GM19463 (cell line): ENCODE measurements at regions not wholly inside any gene's neighbourhood (a gene's known extent, or its start where the extent isn't known, plus 50 kb on each side); places are given as distances from the start of the nearest gene placed in this dataset.
"Not testable (repeated sequence)": the region's sequence is repeated elsewhere in the genome, so short reads cannot be mapped to it uniquely, and the experiment has no call there.

ENCODE experiments used
- ATAC-seq: cut with Tn5 transposase; IDR thresholded peaks from one replicate; pipeline ENCODE4 v1.9.1; 2021; ENCODE audit warnings: mild to moderate bottlenecking, moderate library complexity; ENCODE audit not compliant: unreplicated experiment

GRCh38 chr12:88366101-88366500, 214.2 kb downstream of the KITLG start:
- ATAC-seq: no peak

- ATAC-seq: no peak
Observed at GRCh38 chr12:88367231-88367630, 213.0 kb downstream of the KITLG start.

- ATAC-seq: not testable (repeated sequence)
Observed at GRCh38 chr12:88368077-88368476, 212.2 kb downstream of the KITLG start.

GRCh38 chr12:88371416-88372183, 208.7 kb downstream of the KITLG start:
- no peak for ATAC-seq

GRCh38 chr12:88375306-88376305, 204.7 kb downstream of the KITLG start:
- no peak for ATAC-seq

GRCh38 chr12:88377973-88378372, 202.3 kb downstream of the KITLG start:
- no peak for ATAC-seq

- ATAC-seq: no peak
Observed at GRCh38 chr12:88381466-88381865, 198.8 kb downstream of the KITLG start.

- no peak for ATAC-seq
Observed at GRCh38 chr12:88383405-88383804, 196.9 kb downstream of the KITLG start.

- ATAC-seq: peak; percentile 51
Observed at GRCh38 chr12:88388566-88389540, 191.4 kb downstream of the KITLG start.

- ATAC-seq: no peak
Observed at GRCh38 chr12:88390811-88391210, 189.5 kb downstream of the KITLG start.

GRCh38 chr12:88391556-88391955, 188.7 kb downstream of the KITLG start:
- ATAC-seq: peak; percentile 38

GRCh38 chr12:88393017-88393767, 187.1 kb downstream of the KITLG start:
- no peak for ATAC-seq

- no peak for ATAC-seq
Observed at GRCh38 chr12:88398031-88398430, 182.2 kb downstream of the KITLG start.

- ATAC-seq: no peak
Observed at GRCh38 chr12:88399811-88400210, 180.5 kb downstream of the KITLG start.

GRCh38 chr12:88400302-88400701, 180.0 kb downstream of the KITLG start:
- ATAC-seq: no peak

GRCh38 chr12:88401155-88401554, 179.1 kb downstream of the KITLG start:
- no peak for ATAC-seq

- ATAC-seq: no peak
Observed at GRCh38 chr12:88406905-88407304, 173.4 kb downstream of the KITLG start.

GRCh38 chr12:88408823-88409222, 171.4 kb downstream of the KITLG start:
- no peak for ATAC-seq

GRCh38 chr12:88409257-88409656, 171.0 kb downstream of the KITLG start:
- no peak for ATAC-seq

- ATAC-seq: no peak
Observed at GRCh38 chr12:88411689-88412088, 168.6 kb downstream of the KITLG start.
